ENCODE measurements at regions not wholly inside any gene's neighbourhood (a gene's known extent, or its start where the extent isn't known, plus 50 kb on each side); places are given as distances from the start of the nearest gene placed in this dataset.

DNA sequence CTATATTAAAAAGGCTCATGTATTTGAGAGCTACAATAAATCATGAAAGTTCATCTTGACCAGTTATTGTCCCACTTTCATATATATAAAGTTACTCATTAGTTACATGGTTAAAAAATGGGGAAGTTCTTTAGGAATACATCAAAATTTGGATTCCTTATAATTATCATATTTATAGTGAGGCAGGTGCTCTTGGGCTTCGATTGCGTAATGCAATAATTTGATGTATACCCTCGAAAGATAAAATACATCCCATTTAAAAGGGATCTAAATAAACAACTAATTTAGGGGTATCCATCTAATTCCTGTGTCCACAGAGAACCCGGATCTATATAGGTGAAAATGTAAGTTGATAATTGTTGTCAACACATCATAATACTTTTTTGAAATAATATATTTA, 444.6 kb downstream of the RIT2 start:
- TF ChIP-seq, protein P1, sequence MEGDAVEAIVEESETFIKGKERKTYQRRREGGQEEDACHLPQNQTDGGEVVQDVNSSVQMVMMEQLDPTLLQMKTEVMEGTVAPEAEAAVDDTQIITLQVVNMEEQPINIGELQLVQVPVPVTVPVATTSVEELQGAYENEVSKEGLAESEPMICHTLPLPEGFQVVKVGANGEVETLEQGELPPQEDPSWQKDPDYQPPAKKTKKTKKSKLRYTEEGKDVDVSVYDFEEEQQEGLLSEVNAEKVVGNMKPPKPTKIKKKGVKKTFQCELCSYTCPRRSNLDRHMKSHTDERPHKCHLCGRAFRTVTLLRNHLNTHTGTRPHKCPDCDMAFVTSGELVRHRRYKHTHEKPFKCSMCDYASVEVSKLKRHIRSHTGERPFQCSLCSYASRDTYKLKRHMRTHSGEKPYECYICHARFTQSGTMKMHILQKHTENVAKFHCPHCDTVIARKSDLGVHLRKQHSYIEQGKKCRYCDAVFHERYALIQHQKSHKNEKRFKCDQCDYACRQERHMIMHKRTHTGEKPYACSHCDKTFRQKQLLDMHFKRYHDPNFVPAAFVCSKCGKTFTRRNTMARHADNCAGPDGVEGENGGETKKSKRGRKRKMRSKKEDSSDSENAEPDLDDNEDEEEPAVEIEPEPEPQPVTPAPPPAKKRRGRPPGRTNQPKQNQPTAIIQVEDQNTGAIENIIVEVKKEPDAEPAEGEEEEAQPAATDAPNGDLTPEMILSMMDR (IDR thresholded peaks at IDR 0.05), result no peak
- TF ChIP-seq EP300 (IDR thresholded peaks at IDR 0.05) (no peak), POLR2A (IDR thresholded peaks at IDR 0.05) (no peak)

Measured in tibial nerve (tissue), 4 donors.